ENCODE measurements at regions not wholly inside any gene's neighbourhood (a gene's known extent, or its start where the extent isn't known, plus 50 kb on each side); places are given as distances from the start of the nearest gene placed in this dataset.
"Not testable (repeated sequence)": the region's sequence is repeated elsewhere in the genome, so short reads cannot be mapped to it uniquely, and the experiment has no call there.

DNA sequence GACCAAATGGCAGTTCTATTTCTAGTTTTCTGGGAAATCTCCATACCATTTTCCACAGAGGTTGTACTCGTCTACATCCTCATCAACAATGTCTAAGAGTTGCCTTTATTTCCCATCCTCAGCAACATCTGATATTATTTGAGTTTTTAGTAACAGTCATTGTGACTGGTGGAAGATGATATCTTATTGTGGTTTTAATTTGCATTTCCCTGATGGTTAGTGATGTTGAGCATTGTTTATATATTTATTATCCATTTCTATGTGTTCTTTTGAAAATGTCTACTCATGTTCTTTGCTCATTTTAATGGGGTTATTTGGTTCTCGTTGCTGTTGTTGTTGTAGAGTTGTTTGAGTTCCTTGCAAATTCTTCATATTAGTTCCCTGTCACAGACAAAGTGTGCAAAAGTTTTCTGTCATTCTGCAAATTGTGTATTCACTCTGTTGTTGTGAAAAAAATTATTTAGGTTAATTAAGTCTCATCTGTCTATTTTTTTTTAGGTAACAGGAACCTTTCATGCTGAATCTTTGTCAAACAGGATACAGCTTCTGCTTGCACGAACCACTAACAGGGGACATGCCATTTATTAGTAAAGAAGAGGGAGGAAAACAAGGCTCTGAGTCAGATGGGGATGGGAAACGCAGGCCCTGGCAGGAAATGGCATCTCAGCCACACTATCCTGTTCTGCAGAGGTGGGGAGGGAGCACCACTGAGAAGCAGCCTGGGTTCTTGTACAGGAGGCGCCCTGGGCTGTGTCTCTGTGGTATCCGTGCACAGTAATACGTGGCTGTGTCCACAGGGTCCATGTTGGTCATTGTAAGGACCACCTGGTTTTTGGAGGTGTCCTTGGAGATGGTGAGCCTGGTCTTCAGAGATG is 1196.7 kb downstream of the TMEM121 start:
- not testable (repeated sequence) for TF ChIP-seq CTCF (conservative IDR thresholded peaks at IDR 0.05 in 1 of 2, IDR thresholded peaks at IDR 0.05 in 1 of 2; ENCODE audit: low read depth in 1 of 2, low read length in 2 of 2); EZH2 (IDR thresholded peaks at IDR 0.05; ENCODE audit: low read length, missing control alignments)
